Duodenal mucosa (tissue), 2 donors: ENCODE measurements at regions not wholly inside any gene's neighbourhood (a gene's known extent, or its start where the extent isn't known, plus 50 kb on each side); places are given as distances from the start of the nearest gene placed in this dataset.
"Not testable (repeated sequence)": the region's sequence is repeated elsewhere in the genome, so short reads cannot be mapped to it uniquely, and the experiment has no call there.

Experiments
- H3K27ac ChIP-seq: one replicate; pipeline ENCODE4 v1.7.0; 2013; ENCODE audit warnings: low read depth, low read length
- H3K27me3 ChIP-seq, 2 donors: one replicate each; pipeline ENCODE4 v1.7.0; 2013; ENCODE audit warnings: low read length in 2 of 2, control low read depth in 1 of 2; ENCODE audit not compliant: insufficient read depth in 2 of 2, control insufficient read depth in 1 of 2
- H3K36me3 ChIP-seq, 2 donors: one replicate each; pipeline ENCODE4 v1.7.0; 2013; ENCODE audit warnings: low read length in 2 of 2, control low read depth in 1 of 2; ENCODE audit not compliant: insufficient read depth in 2 of 2, control insufficient read depth in 1 of 2
- H3K4me1 ChIP-seq, 2 donors: one replicate each; pipeline ENCODE4 v1.7.0; 2013; ENCODE audit warnings: low read length in 2 of 2, control low read depth in 1 of 2; ENCODE audit not compliant: insufficient read depth in 2 of 2, control insufficient read depth in 1 of 2
- H3K4me3 ChIP-seq, 2 donors: one replicate each; pipeline ENCODE4 v1.7.0; 2013; ENCODE audit warnings: low read length in 2 of 2, low read depth in 1 of 2
- H3K9ac ChIP-seq, 2 donors: one replicate each; pipeline ENCODE4 v1.7.0; 2013; ENCODE audit warnings: low read length in 2 of 2, low read depth in 1 of 2
- H3K9me3 ChIP-seq, 2 donors: one replicate each; pipeline ENCODE4 v1.7.0; 2013; ENCODE audit warnings: low read length in 2 of 2, control low read depth in 1 of 2; ENCODE audit not compliant: control insufficient read depth in 1 of 2

DNA sequence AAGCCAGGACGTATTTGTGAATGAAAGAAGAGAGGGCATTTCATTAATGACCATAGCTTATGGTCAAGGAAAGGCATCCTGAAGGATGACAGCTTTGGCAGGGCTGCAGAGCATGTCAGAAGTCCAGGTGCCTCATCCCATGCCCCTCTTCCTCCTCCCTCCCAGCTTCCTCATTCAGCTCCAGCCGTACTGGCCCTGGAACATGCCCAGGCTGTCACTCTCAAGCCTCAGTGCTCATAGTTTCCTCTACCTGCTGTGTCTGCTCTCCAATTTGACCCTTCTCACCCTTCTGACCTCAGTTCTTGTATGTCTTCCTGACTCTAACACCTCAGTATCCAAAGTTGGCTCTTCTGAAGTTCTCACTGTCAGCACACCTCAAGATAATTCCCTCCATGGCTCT lies 695.8 kb upstream of the HS6ST1 start:
- Histone ChIP-seq H3K9me3 (no peaks in the 10 kb centered on the region), H3K27me3 (no peaks in the 10 kb centered on the region)

DNA sequence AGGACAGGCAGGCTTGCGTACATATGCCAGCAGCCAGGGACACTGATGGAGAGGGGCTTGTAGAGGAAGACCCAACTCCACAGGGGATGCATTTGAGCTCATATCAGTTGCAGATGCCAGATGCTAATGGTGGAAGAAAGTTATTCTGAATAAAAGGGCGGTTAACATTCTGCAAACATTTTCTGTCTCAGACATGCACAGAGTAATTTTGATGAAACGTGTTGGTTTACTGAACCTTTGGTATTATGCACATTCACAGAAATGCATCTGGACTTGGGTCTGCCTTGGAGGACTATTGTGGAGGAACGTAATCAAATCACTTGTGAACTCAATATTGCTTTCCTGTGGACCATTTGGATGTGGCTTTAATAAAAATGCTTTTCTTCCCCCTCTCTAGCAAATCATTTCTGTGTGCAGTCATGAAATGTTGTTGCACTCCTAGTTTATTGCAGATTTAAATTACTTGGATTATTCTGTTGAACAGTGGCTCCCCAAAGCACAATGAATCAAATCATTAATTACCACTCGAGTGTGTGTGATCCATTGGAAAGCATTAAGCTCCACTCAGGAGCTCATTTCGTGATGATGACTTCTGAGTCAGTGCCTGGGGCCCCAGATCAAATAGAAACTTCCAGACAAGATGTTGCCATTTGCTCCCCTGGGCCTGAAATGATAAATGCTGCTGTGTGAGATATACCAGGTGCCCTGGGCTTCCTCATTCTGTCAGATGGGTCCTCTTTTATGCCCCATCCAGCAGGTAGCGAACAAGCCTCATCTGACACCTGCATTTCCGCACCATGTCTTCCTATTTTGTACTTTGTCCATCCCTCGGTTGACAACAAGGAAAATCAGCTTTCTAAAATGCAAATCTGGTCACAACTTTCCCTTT lies 697.0 kb upstream of the HS6ST1 start:
- no peak overlapping the region for H3K27ac ChIP-seq
- no peaks in the 10 kb centered on the region for H3K4me1 ChIP-seq
- no peak overlapping the region for H3K4me3 ChIP-seq
- no peaks in the 10 kb centered on the region for H3K36me3 ChIP-seq
- no peak overlapping the region for H3K9ac ChIP-seq
- no peaks in the 10 kb centered on the region for H3K27me3 ChIP-seq
- no peaks in the 10 kb centered on the region for H3K9me3 ChIP-seq

More for the DNA sequence above, 695.8 kb upstream of the HS6ST1 start:
- H3K4me1 ChIP-seq, result no peaks in the 10 kb centered on the region
- H3K36me3 ChIP-seq, result no peaks in the 10 kb centered on the region
- H3K4me3 ChIP-seq, result no peak overlapping the region
- H3K27ac ChIP-seq, result no peak overlapping the region
- no peak overlapping the region for H3K9ac ChIP-seq

- Histone ChIP-seq H3K36me3 (no peaks in the 10 kb centered on the region), H3K9me3 (no peaks in the 10 kb centered on the region), H3K9ac (no peak overlapping the region), H3K27ac (no peak overlapping the region), H3K4me3 (no peak overlapping the region), H3K4me1 (no peaks in the 10 kb centered on the region), H3K27me3 (no peaks in the 10 kb centered on the region)
Measured at GRCh38 chr2:129016972-129017371, 698.3 kb upstream of the HS6ST1 start.

GRCh38 chr2:129024796-129025195 lies 706.1 kb upstream of the HS6ST1 start:
- Histone ChIP-seq H3K36me3 (no peaks in the 10 kb centered on the region), H3K4me1 (no peaks in the 10 kb centered on the region), H3K27ac (no peak overlapping the region), H3K27me3 (no peaks in the 10 kb centered on the region), H3K4me3 (no peak overlapping the region), H3K9me3 (no peaks in the 10 kb centered on the region), H3K9ac (no peak overlapping the region)

- no peaks in the 10 kb centered on the region for H3K4me1 ChIP-seq
- no peak overlapping the region for H3K4me3 ChIP-seq
- no peaks in the 10 kb centered on the region for H3K27me3 ChIP-seq
- H3K36me3 ChIP-seq, result no peaks in the 10 kb centered on the region
- no peaks in the 10 kb centered on the region for H3K9me3 ChIP-seq
- no peak overlapping the region for H3K9ac ChIP-seq
- no peak overlapping the region for H3K27ac ChIP-seq
Measured at GRCh38 chr2:129035992-129036391, 717.3 kb upstream of the HS6ST1 start.

- H3K27me3 ChIP-seq, H3K36me3 ChIP-seq, H3K9ac ChIP-seq, H3K4me3 ChIP-seq, H3K27ac ChIP-seq, H3K4me1 ChIP-seq, H3K9me3 ChIP-seq: not testable (repeated sequence)
Measured at GRCh38 chr2:129043677-129044076, 725.0 kb upstream of the HS6ST1 start.

DNA sequence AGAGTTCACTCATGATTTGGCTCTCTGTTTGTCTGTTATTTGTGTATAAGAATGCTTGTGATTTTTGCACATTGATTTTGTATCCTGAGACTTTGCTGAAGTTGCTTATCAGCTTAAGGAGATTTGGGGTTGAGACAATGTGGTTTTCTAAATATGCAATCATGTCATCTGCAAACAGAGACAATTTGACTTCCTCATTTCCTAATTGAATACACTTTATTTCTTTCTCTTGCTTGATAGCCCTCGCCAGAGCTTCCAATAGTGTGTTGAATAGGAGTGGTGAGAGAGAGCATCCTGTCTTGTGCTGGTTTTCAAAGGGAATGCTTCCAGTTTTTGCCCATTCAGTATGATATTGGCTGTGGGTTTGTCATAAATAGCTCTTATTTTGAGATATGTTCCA lies 727.8 kb upstream of the HS6ST1 start:
- H3K4me3 ChIP-seq, H3K9me3 ChIP-seq, H3K27me3 ChIP-seq, H3K27ac ChIP-seq, H3K36me3 ChIP-seq, H3K4me1 ChIP-seq, H3K9ac ChIP-seq: not testable (repeated sequence)

GRCh38 chr2:129050101-129050500 lies 731.4 kb upstream of the HS6ST1 start:
- no peaks in the 10 kb centered on the region for H3K9me3 ChIP-seq
- no peak overlapping the region for H3K9ac ChIP-seq
- H3K27ac ChIP-seq, result no peak overlapping the region
- no peak overlapping the region for H3K4me3 ChIP-seq
- H3K27me3 ChIP-seq, result no peaks in the 10 kb centered on the region
- no peaks in the 10 kb centered on the region for H3K4me1 ChIP-seq
- H3K36me3 ChIP-seq, result no peaks in the 10 kb centered on the region

- Histone ChIP-seq H3K27me3 (no peaks in the 10 kb centered on the region), H3K9ac (no peak overlapping the region), H3K27ac (no peak overlapping the region), H3K9me3 (no peaks in the 10 kb centered on the region), H3K36me3 (no peaks in the 10 kb centered on the region), H3K4me3 (no peak overlapping the region), H3K4me1 (no peaks in the 10 kb centered on the region)
Measured at GRCh38 chr2:129055242-129055641, 736.6 kb upstream of the HS6ST1 start.

DNA sequence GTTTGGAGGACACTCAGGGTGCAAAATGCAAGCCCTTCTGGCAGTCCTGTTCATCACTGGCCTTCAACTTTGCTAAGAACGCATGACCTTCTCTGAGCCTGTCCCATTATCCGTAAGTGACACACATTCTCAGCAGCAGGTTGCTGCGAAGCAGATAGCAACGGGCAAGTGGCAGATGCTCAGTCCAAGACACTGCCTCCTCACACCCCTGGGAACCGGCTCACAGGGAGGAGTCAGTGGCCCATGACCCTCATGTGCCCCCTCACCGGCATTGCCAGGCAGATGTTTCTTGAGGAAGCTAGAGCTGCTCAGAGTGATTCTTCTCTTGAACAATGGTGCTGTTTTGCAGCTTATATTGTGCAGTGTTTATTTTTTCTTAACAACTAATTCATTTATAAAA lies 737.2 kb upstream of the HS6ST1 start:
- Histone ChIP-seq H3K36me3 (no peaks in the 10 kb centered on the region), H3K27ac (no peak overlapping the region), H3K9ac (no peak overlapping the region), H3K9me3 (no peaks in the 10 kb centered on the region), H3K27me3 (no peaks in the 10 kb centered on the region), H3K4me1 (no peaks in the 10 kb centered on the region), H3K4me3 (no peak overlapping the region)
